ENCODE measurements at regions not wholly inside any gene's neighbourhood (a gene's known extent, or its start where the extent isn't known, plus 50 kb on each side); places are given as distances from the start of the nearest gene placed in this dataset.

GRCh38 chr5:133682451-133682850 is 70.1 kb upstream of the FSTL4 start:
- no peak for TF ChIP-seq CTCF (IDR thresholded peaks at IDR 0.05)
- H3K4me1 ChIP-seq = no peaks in the 10 kb centered on the region
- no peaks in the 10 kb centered on the region for H3K9me3 ChIP-seq
- peak; percentile 52 for DNase-seq (ENCODE audit: low spot score)
- H3K27me3 ChIP-seq = no peaks in the 10 kb centered on the region
- H3K27ac ChIP-seq = no peak overlapping the region
- no peak overlapping the region for H3K4me3 ChIP-seq
- no peaks in the 10 kb centered on the region for H3K36me3 ChIP-seq

DNA sequence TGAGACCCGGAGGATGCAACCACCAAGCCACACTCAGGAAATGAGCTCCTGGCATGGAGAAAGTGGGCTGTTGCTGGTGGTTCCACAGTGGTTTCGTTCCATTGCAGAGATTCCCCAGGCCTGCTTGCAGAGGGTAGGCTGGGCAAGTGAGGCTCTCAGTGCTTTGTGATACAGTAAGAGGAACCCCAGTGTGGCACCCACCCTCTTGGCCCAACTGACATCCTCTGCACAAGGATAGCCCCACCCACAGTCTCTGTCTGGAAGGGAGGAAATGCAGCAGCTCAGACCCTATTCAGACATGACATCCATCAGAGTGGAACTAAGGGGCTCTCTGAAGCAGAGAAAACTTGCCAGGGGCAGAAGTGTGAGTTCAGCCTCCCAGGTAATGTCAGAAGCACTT is 69.6 kb upstream of the FSTL4 start:
- Histone ChIP-seq H3K9me3 (no peaks in the 10 kb centered on the region), H3K27ac (no peak overlapping the region), H3K36me3 (no peaks in the 10 kb centered on the region), H3K4me3 (no peak overlapping the region), H3K27me3 (no peaks in the 10 kb centered on the region), H3K4me1 (no peaks in the 10 kb centered on the region)
- peak; percentile 38 for DNase-seq (ENCODE audit: low spot score)
- no peak for TF ChIP-seq CTCF (IDR thresholded peaks at IDR 0.05)

DNA sequence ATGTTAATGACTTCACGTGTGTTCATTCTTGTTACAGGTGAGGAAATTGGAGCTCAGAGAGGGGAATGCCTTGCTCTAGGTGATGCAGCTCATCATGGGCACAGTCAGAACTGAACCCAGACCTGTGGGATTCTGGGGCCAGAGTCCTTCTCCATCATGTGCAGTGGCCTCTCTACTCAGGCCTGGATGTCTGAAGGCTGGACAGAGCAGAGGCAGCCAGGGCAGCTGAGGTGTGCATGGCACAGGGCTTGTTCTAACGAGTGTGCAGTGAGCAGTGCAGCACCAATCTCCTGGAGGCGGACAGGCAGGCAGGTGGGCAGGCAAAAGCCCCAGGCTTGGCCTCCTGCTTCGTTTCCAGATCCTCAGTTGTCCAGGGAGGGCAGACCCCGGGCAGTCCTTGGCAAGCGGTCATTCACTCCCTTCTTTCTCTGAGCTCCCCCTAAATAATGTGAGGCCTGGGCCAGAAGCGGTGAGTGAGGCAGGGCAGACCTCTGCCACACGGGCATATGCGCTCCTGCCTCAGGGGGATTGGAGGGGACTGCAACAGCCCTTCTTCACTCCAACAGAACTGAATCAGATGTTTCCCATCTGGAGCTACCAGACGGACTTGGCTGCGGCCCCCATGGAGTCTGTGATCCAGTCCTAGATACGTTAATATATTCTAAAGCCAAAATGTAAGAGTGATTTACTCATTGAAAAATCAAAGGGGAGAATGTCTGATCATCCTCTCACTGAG is 68.7 kb upstream of the FSTL4 start:
- H3K27me3 ChIP-seq = no peaks in the 10 kb centered on the region
- H3K4me3 ChIP-seq = no peak overlapping the region
- no peaks in the 10 kb centered on the region for H3K4me1 ChIP-seq
- no peaks in the 10 kb centered on the region for H3K36me3 ChIP-seq
- TF ChIP-seq CTCF (IDR thresholded peaks at IDR 0.05) = no peak
- peak; percentile 13 for DNase-seq (ENCODE audit: low spot score)
- H3K27ac ChIP-seq = no peak overlapping the region
- H3K9me3 ChIP-seq = no peaks in the 10 kb centered on the region

- Histone ChIP-seq H3K27ac (no peak overlapping the region), H3K4me3 (no peak overlapping the region), H3K27me3 (no peaks in the 10 kb centered on the region), H3K9me3 (no peaks in the 10 kb centered on the region), H3K36me3 (no peaks in the 10 kb centered on the region), H3K4me1 (no peaks in the 10 kb centered on the region)
- TF ChIP-seq CTCF (IDR thresholded peaks at IDR 0.05) = no peak
- peak; percentile 38 for DNase-seq (ENCODE audit: low spot score)
Observed at GRCh38 chr5:133679534-133679933, 67.2 kb upstream of the FSTL4 start.

DNA sequence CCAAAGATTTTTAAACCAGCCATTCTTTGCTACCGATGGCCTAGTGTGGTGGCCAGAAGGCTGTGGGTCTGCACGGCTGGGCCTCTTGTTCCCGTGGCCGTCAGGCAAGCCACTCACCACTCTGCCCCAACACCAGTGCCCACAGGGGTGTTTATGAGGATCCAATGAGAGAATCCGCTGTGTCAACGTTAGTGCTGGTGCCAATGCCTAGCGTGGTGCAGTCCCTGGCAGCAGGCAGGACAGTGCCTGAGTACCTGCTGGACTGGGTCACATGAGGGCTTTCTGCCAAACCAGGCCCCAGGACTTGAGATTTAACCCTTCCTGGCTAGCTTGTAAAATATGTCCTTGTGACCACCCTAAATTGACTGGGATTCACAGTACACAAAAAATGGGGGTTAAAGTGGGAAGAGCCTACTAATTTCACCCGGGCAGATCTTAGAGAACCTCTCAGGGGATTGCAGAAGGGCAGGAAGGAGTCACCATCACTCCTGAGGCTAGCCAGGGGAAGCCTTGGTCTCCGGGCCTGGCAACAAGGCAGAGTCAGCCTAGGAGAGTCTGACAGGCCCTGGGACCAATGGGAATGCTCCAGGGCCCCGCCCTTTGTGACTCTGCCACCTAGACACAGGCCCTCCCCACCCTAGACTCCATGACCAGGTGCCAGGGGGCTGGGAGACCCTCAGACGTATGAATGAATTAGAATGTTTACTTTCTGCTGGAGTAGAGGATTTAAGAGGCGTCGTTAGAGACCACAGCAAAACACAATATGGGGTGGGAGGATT is 63.2 kb upstream of the FSTL4 start:
- Histone ChIP-seq H3K27me3 (no peaks in the 10 kb centered on the region), H3K4me3 (no peak overlapping the region), H3K4me1 (no peaks in the 10 kb centered on the region), H3K9me3 (no peaks in the 10 kb centered on the region), H3K36me3 (no peaks in the 10 kb centered on the region), H3K27ac (no peak overlapping the region)
- no peak for TF ChIP-seq CTCF (IDR thresholded peaks at IDR 0.05)
- DNase-seq (ENCODE audit: low spot score) = peak; percentile 54

Measured in right atrium auricular region (tissue), 2 donors.